GM19455 (cell line): ENCODE measurements at regions not wholly inside any gene's neighbourhood (a gene's known extent, or its start where the extent isn't known, plus 50 kb on each side); places are given as distances from the start of the nearest gene placed in this dataset.
"Not testable (repeated sequence)": the region's sequence is repeated elsewhere in the genome, so short reads cannot be mapped to it uniquely, and the experiment has no call there.

Source experiments
- ATAC-seq: cut with Tn5 transposase; IDR thresholded peaks from one replicate; pipeline ENCODE4 v1.9.1; 2021; ENCODE audit not compliant: unreplicated experiment

DNA sequence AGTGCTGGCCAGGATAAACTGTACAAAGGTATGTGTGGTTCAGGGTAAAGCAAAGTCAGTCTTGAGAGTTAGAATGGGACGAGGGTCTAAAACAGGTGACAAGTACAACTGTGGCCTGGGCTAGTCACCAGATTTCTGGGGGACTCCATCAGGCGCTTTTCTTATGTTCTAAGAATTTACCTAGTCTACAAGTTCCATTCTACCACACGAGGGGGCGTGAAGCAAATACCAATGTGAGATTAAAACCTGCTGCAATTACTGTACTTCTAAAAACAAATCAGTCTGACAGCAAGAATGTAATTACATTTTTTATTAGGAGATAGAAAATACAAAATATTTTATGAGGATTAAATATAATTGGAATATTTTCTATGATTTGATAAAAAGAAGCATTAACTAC, 146.5 kb downstream of the ALOX5 start:
- ATAC-seq, result no peak

- no peak for ATAC-seq
Measured at GRCh38 chr10:45518741-45519140, 144.7 kb downstream of the ALOX5 start.

- ATAC-seq, result no peak
Measured at GRCh38 chr10:45515630-45516029, 141.6 kb downstream of the ALOX5 start.

DNA sequence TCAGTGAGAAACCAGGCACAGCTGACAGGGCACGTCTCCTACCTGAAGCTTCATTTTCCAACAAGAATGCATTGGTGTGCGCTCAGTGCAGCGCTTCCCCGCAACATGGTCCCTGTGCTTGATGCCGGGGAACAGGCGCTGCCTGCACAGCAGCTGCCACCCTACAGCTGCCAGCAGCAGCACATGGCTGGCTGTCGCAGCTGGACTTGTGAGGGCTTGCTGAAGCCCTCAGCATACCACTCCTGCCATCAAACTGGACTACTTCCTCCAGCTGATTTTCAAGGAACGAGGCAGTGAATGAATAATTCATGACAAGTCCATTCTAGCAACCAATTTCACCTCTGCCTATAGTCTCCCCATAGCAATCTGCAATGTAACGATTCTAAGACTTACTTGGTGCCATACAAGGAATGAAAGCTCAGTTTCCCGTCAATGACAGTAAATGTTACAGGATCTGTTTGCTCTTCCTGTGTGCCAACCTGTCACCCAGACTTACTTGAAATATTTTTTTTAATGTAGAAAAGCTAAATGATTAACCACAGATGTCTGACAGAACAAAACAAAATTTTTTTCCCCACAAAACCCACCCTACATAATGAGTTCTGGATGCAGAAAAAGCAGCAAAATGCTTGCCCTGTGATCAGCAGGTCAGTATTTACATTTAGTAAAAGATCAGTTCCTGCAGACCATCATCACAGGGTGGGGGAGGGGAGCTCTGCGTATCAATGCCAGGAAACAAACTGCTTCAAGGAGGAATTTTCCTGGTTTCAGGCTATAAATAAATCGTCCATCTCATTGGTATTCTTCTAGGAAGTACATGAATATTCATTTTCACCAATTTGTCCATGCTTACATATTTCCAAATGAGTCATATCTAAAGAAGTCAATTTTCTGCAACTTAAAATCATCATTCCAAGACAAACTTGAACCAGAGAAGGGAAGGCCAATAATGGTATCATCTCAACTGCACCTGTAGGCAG, 140.6 kb downstream of the ALOX5 start:
- ATAC-seq, result no peak

DNA sequence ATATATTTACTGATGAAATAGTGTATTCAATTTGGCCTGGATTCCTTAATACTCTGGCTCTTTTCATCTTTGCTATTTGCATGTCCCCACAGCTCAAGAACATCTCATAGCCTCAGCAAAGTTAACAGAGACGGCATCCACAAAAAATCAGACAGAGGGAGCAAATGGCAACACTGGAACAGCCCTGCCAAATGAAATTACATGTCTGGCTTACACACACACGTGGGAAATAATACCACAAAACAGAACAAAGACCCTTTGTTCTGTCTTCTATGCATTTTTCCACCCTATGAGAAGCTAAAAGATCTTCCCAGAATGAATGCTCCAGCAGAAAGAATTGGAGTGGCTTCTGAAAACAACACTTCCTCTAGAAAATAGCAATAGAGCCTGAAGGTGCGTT, 139.5 kb downstream of the ALOX5 start:
- no peak for ATAC-seq

DNA sequence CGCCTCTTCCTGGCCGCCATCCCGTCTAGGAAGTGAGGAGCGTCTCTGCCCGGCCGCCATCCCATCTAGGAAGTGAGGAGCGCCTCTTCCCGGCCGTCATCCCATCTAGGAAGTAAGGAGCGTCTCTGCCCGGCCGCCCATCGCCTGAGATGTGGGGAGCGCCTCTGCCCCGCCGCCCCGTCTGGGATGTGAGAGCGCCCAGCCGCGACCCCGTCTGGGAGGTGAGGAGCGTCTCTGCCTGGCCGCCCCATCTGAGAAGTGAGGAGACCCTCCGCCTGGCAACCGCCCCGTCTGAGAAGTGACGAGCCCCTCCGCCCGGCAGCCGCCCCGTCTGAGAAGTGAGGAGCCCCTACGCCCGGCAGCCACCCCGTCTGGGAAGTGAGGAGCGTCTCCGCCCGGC, 137.9 kb downstream of the ALOX5 start:
- ATAC-seq, result not testable (repeated sequence)

DNA sequence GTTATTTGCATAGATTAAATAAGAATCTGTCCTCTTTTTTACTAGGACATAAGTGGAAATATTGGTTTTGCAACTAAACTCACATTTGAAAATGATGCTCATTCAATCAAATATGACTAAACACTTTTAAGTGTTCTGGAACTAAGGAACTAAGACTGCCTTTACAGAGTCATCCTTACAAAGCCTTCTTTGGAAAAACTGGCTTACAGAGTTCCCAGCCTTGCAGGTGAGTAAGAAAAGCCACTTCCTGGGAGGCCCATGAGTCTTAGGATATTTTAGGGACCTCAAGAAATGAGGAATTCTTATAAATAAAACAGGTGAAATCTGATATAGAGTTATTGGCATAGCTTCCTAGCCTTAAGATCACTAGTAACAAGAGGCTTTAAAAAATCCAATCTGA, 135.5 kb downstream of the ALOX5 start:
- no peak for ATAC-seq

GRCh38 chr10:45505311-45505710, 131.3 kb downstream of the ALOX5 start:
- no peak for ATAC-seq

DNA sequence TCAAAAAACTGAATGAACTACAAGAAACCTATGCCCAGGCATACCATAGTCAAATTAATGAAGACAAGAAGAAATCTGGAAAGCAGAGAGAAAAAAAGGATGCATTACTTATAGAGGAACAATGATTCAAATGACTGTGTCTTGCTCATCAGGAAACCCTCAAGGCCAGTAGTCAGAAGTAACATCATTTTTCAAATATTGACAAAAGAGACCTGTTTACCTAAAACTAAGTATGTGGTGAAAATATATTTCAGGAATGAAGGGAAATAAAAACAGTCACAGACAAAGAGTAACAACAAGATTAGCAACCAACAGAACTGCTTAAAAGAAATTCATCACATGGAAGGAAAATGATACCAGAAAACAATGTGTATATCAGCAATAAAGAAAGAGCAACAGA, 128.4 kb downstream of the ALOX5 start:
- ATAC-seq, result no peak

- no peak for ATAC-seq
Measured at GRCh38 chr10:45501791-45502190, 127.8 kb downstream of the ALOX5 start.

- no peak for ATAC-seq
Measured at GRCh38 chr10:45500798-45501197, 126.8 kb downstream of the ALOX5 start.

- no peak for ATAC-seq
Measured at GRCh38 chr10:45500304-45500703, 126.3 kb downstream of the ALOX5 start.

DNA sequence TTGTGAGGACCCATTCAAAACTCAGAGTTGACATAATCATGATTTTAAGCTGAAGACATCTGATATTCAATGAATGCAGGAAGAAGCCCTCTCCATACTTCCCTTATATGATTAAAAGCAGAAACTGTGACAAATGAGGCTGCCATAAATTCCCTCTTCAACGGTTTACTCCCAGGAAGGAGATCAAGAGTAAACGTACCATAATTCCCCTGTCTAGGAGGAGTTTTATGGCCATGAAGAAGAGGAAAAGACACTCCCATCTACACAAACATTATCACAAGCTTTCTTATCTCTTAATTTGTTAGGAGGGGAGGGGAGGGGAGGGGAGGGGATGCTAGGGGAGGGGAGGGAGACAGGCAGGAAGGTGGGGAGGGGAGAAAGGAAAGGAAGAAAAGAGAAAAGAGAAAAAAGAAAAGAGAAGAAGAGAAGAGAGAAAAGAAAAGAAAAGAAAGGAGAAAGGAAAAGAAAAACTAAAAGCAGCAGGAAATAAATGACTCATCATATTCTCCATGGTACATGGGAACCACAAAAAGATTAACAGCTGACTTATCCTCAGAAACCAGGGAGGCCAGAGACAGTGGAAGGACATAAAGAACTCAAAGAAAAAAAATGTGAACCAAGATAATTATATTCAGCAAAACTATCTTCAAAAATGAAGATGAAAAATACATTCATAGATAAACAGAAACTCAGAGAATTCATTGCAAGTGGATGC, 121.6 kb downstream of the ALOX5 start:
- no peak for ATAC-seq
